SK-N-SH (cell line): ENCODE measurements at regions not wholly inside any gene's neighbourhood (a gene's known extent, or its start where the extent isn't known, plus 50 kb on each side); places are given as distances from the start of the nearest gene placed in this dataset.

Source experiments
- CTCF ChIA-PET: fragments of 300-600, 350-600 bp; formaldehyde crosslinking; extraction: SDS; loops from one replicate; lab custom pipeline; 2021; lab: Yijun Ruan, JAX
- POLR2A ChIA-PET: fragments of 350-600 bp; sonication (Branson Sonifier 250); formaldehyde crosslinking; extraction: SDS; loops from one replicate; lab custom pipeline; 2020; ENCODE audit warnings: antibody characterized with exemption, inconsistent platforms; lab: Yijun Ruan, JAX
- DNase-seq: peaks from one replicate; pipeline ENCODE4 v3.0.0; 2012
- H2AFZ ChIP-seq: fragments of 200-600 bp; sonication (generic); 2 replicates; pipeline ENCODE4 v1.8.1; 2016; ENCODE audit warnings: antibody characterized with exemption, mild to moderate bottlenecking, low read depth
- H3F3A ChIP-seq: fragments of 200-600 bp; sonication (generic); replicated peaks from 2 replicates; pipeline ENCODE3; 2016; ENCODE audit warnings: antibody characterized with exemption, mild to moderate bottlenecking; ENCODE audit not compliant: insufficient read depth
- H3K27ac ChIP-seq, 2 experiments: fragments of 200-500 bp in 1 of 2; fragments of 200-600 bp in 1 of 2; sonication (Bioruptor generic) in 1 of 2; sonication (generic), shearing (Covaris generic) in 1 of 2; 2 replicates each; pipeline versions ENCODE4 v1.5.1 to v1.6.1; 2014 to 2016; ENCODE audit warnings: low read depth in 2 of 2, inconsistent platforms in 1 of 2, low read length in 1 of 2, mild to moderate bottlenecking in 1 of 2, mixed read lengths in 1 of 2
- H3K27me3 ChIP-seq: fragments of 200-600 bp; sonication (generic), shearing (Covaris generic); 2 replicates; pipeline ENCODE4 v1.6.1; 2016; ENCODE audit warnings: mixed run types; ENCODE audit not compliant: insufficient read depth
- H3K36me3 ChIP-seq, 2 experiments: fragments of 200-500 bp in 1 of 2; fragments of 200-600 bp in 1 of 2; sonication (Bioruptor generic) in 1 of 2; sonication (generic) in 1 of 2; replicated peaks in 1 of 2; 2 replicates each; pipeline versions ENCODE3 to v1.5.1; 2014 to 2016; ENCODE audit warnings: low read length in 1 of 2, mild to moderate bottlenecking in 1 of 2; ENCODE audit not compliant: insufficient read depth in 2 of 2, control insufficient read depth in 1 of 2
- H3K4me1 ChIP-seq, 2 experiments: fragments of 200-500 bp in 1 of 2; fragments of 200-600 bp in 1 of 2; sonication (Bioruptor generic) in 1 of 2; sonication (generic), shearing (Covaris generic) in 1 of 2; 2 replicates each; pipeline versions ENCODE4 v1.5.1 to v1.6.1; 2014 to 2016; ENCODE audit warnings: low read depth in 1 of 2, low read length in 1 of 2, mixed run types in 1 of 2; ENCODE audit not compliant: insufficient read depth in 2 of 2, control insufficient read depth in 1 of 2
- H3K4me2 ChIP-seq: fragments of 200-600 bp; sonication (generic), shearing (Covaris generic); 2 replicates; pipeline ENCODE4 v1.6.1; 2017; ENCODE audit warnings: mixed run types
- H3K4me3 ChIP-seq, 2 experiments: fragments of 200-500 bp in 1 of 2; fragments of 200-600 bp in 1 of 2; sonication (Bioruptor generic) in 1 of 2; sonication (generic), shearing (Covaris generic) in 1 of 2; 2 replicates each; pipeline versions ENCODE4 v1.5.1 to v1.8.1; 2014 to 2016; ENCODE audit warnings: low read depth in 2 of 2, inconsistent platforms in 1 of 2, low read length in 1 of 2, mild to moderate bottlenecking in 1 of 2, mixed read lengths in 1 of 2, moderate library complexity in 1 of 2
- H3K79me2 ChIP-seq: fragments of 200-600 bp; sonication (generic); 2 replicates; pipeline ENCODE4 v1.8.1; 2017; ENCODE audit warnings: mild to moderate bottlenecking; ENCODE audit not compliant: insufficient read depth
- H3K9ac ChIP-seq: fragments of 200-600 bp; sonication (generic); 2 replicates; pipeline ENCODE4 v1.6.1; 2017; ENCODE audit warnings: mixed run types
- H3K9me2 ChIP-seq: fragments of 200-600 bp; sonication (generic); 2 replicates; pipeline ENCODE4 v1.6.1; 2017; ENCODE audit warnings: mixed run types
- H3K9me3 ChIP-seq: fragments of 200-600 bp; sonication (generic); 2 replicates; pipeline ENCODE4 v1.6.1; 2017; ENCODE audit warnings: mixed run types, mild to moderate bottlenecking, moderate library complexity
- H4K20me1 ChIP-seq: fragments of 200-600 bp; sonication (generic); 2 replicates; pipeline ENCODE4 v1.6.1; 2017; ENCODE audit warnings: mild to moderate bottlenecking, mixed run types; ENCODE audit not compliant: insufficient read depth
- CHD2 ChIP-seq: fragments of 150-350 bp; IDR thresholded peaks from 2 replicates; pipeline ENCODE4 v1.6.1; 2018; ENCODE audit warnings: low read length; ENCODE audit not compliant: partially characterized antibody
- CTCF ChIP-seq: fragments of 200-600 bp; sonication (generic); IDR thresholded peaks from 2 replicates; pipeline ENCODE4 v1.6.1; 2017; ENCODE audit warnings: antibody characterized with exemption, mild to moderate bottlenecking, moderate library complexity
- ELF1 ChIP-seq: IDR thresholded peaks from 2 replicates; pipeline ENCODE4 v1.4.0; 2012
- EP300 ChIP-seq, 2 experiments: IDR thresholded peaks; 2 replicates each; pipeline versions ENCODE4 v1.4.0 to v1.6.1; 2012; ENCODE audit warnings: borderline replicate concordance in 1 of 2, low read depth in 1 of 2, low read length in 1 of 2
- GABPA ChIP-seq: IDR thresholded peaks from 2 replicates; pipeline ENCODE4 v1.4.0; 2012; ENCODE audit warnings: low read depth, mild to moderate bottlenecking
- GATA2 ChIP-seq: sonication (generic); formaldehyde crosslinking; IDR thresholded peaks from 2 replicates; pipeline ENCODE4 v1.5.0; 2020; ENCODE audit warnings: mild to moderate bottlenecking, missing genetic modification reagents
- JUND ChIP-seq: IDR thresholded peaks from 2 replicates; pipeline ENCODE4 v1.4.0; 2012
- MXI1 ChIP-seq: IDR thresholded peaks from 2 replicates; pipeline ENCODE4 v1.6.1; 2012; ENCODE audit warnings: mild to moderate bottlenecking, low read depth, low read length, improper control_type of control experiment
- NFIC ChIP-seq: IDR thresholded peaks from 2 replicates; pipeline ENCODE4 v1.4.0; 2012; ENCODE audit warnings: borderline replicate concordance
- NRF1 ChIP-seq: IDR thresholded peaks from 2 replicates; pipeline ENCODE4 v1.6.1; 2012; ENCODE audit warnings: low read depth, mild to moderate bottlenecking, low read length
- RAD21 ChIP-seq: IDR thresholded peaks from 2 replicates; pipeline ENCODE4 v1.6.1; 2012; ENCODE audit warnings: mild to moderate bottlenecking, low read length
- RXRA ChIP-seq: IDR thresholded peaks from 2 replicates; pipeline ENCODE4 v1.4.0; 2012; ENCODE audit warnings: low read depth, mild to moderate bottlenecking, borderline replicate concordance
- SMC3 ChIP-seq: IDR thresholded peaks from 2 replicates; pipeline ENCODE4 v1.6.1; 2012; ENCODE audit warnings: low read depth, low read length, improper control_type of control experiment
- TAF1 ChIP-seq: IDR thresholded peaks from 2 replicates; pipeline ENCODE4 v1.6.1; 2012; ENCODE audit warnings: low read depth, mild to moderate bottlenecking, low read length, moderate library complexity, borderline replicate concordance
- TEAD4 ChIP-seq: IDR thresholded peaks from 2 replicates; pipeline ENCODE4 v1.4.0; 2012; ENCODE audit warnings: mild to moderate bottlenecking, borderline replicate concordance; ENCODE audit not compliant: insufficient read depth
- WGBS: methylation state at CpG from one replicate; pipeline ENCODE4 v1.1.6; 2017; ENCODE audit warnings: low lambda C conversion rate; 5-methylcytosine and 5-hydroxymethylcytosine counted together
- TF ChIP-seq, protein P1 (sequence below): IDR thresholded peaks from 2 replicates; pipeline ENCODE4 v1.4.0; 2012; ENCODE audit warnings: low read depth
- TF ChIP-seq, protein P2 (sequence below): IDR thresholded peaks from 2 replicates; pipeline ENCODE4 v1.4.0; 2012; ENCODE audit warnings: low read depth, borderline replicate concordance
- TF ChIP-seq, protein P3 (sequence below): fragments of 150-350 bp; IDR thresholded peaks from 2 replicates; pipeline ENCODE4 v1.6.1; 2017; ENCODE audit warnings: antibody characterized with exemption, low read length, low read depth, borderline replicate concordance
- TF ChIP-seq, protein P4 (sequence below): IDR thresholded peaks from 2 replicates; pipeline ENCODE4 v1.6.1; 2012; ENCODE audit warnings: mild to moderate bottlenecking, low read depth, low read length, moderate library complexity

GRCh38 chr21:28492127-28492526 is 500.6 kb downstream of the LTN1 start:
- Histone ChIP-seq H4K20me1 (no peaks in the 10 kb centered on the region), H3K9me3 (no peaks in the 10 kb centered on the region), H3K27ac (0 out of 4 replicates have a peak overlapping the region, but pooled peaks of 1 of the 2 experiments have one; percentile 6)
- TF ChIP-seq, protein P1, sequence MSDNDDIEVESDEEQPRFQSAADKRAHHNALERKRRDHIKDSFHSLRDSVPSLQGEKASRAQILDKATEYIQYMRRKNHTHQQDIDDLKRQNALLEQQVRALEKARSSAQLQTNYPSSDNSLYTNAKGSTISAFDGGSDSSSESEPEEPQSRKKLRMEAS: no peak
- TF ChIP-seq, protein P2, sequence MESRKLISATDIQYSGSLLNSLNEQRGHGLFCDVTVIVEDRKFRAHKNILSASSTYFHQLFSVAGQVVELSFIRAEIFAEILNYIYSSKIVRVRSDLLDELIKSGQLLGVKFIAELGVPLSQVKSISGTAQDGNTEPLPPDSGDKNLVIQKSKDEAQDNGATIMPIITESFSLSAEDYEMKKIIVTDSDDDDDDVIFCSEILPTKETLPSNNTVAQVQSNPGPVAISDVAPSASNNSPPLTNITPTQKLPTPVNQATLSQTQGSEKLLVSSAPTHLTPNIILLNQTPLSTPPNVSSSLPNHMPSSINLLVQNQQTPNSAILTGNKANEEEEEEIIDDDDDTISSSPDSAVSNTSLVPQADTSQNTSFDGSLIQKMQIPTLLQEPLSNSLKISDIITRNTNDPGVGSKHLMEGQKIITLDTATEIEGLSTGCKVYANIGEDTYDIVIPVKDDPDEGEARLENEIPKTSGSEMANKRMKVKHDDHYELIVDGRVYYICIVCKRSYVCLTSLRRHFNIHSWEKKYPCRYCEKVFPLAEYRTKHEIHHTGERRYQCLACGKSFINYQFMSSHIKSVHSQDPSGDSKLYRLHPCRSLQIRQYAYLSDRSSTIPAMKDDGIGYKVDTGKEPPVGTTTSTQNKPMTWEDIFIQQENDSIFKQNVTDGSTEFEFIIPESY: no peak
- no peak for TF ChIP-seq RAD21
- TF ChIP-seq ELF1: no peak
- TF ChIP-seq CTCF: no peak
- no peak for TF ChIP-seq EP300 (IDR thresholded peaks at IDR 0.05; ENCODE audit: borderline replicate concordance in 1 of 2, low read depth in 1 of 2, low read length in 1 of 2)
- no peak for TF ChIP-seq NFIC
- no peak for TF ChIP-seq NRF1
- no peak for TF ChIP-seq TEAD4
- TF ChIP-seq GATA2 (CRISPR knock-in tag): no peak
- no peak for TF ChIP-seq RXRA
- no peak for TF ChIP-seq MXI1
- TF ChIP-seq, protein P3, sequence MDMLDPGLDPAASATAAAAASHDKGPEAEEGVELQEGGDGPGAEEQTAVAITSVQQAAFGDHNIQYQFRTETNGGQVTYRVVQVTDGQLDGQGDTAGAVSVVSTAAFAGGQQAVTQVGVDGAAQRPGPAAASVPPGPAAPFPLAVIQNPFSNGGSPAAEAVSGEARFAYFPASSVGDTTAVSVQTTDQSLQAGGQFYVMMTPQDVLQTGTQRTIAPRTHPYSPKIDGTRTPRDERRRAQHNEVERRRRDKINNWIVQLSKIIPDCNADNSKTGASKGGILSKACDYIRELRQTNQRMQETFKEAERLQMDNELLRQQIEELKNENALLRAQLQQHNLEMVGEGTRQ: no peak
- TF ChIP-seq SMC3: no peak
- TF ChIP-seq TAF1: no peak
- TF ChIP-seq, protein P4, sequence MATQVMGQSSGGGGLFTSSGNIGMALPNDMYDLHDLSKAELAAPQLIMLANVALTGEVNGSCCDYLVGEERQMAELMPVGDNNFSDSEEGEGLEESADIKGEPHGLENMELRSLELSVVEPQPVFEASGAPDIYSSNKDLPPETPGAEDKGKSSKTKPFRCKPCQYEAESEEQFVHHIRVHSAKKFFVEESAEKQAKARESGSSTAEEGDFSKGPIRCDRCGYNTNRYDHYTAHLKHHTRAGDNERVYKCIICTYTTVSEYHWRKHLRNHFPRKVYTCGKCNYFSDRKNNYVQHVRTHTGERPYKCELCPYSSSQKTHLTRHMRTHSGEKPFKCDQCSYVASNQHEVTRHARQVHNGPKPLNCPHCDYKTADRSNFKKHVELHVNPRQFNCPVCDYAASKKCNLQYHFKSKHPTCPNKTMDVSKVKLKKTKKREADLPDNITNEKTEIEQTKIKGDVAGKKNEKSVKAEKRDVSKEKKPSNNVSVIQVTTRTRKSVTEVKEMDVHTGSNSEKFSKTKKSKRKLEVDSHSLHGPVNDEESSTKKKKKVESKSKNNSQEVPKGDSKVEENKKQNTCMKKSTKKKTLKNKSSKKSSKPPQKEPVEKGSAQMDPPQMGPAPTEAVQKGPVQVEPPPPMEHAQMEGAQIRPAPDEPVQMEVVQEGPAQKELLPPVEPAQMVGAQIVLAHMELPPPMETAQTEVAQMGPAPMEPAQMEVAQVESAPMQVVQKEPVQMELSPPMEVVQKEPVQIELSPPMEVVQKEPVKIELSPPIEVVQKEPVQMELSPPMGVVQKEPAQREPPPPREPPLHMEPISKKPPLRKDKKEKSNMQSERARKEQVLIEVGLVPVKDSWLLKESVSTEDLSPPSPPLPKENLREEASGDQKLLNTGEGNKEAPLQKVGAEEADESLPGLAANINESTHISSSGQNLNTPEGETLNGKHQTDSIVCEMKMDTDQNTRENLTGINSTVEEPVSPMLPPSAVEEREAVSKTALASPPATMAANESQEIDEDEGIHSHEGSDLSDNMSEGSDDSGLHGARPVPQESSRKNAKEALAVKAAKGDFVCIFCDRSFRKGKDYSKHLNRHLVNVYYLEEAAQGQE: no peak
- no peak for TF ChIP-seq JUND
- no peak for TF ChIP-seq CHD2
- TF ChIP-seq GABPA: no peak
- TF ChIP-seq, all 33 proteins: peak for 0
- no peaks in the 10 kb centered on the region for H3K27me3 ChIP-seq
- no peaks in the 10 kb centered on the region for H3F3A ChIP-seq
- peaks cover 0 to 2% of the 10 kb centered on the region in 2 experiments; a peak in 2 of 4 replicates for H3K4me1 ChIP-seq
- H3K9ac ChIP-seq: no peak overlapping the region
- no peak overlapping the region for H2AFZ ChIP-seq
- no peaks in the 10 kb centered on the region for H3K36me3 ChIP-seq
- no peaks in the 10 kb centered on the region for H3K9me2 ChIP-seq
- ChIA-PET CTCF (interaction anchor here (1.3 kb wide), 1 partner anchor 25 kb away, joined by 3 read pairs; no protein-coding TSS in a partner anchor), POLR2A (no interaction called here)
- no peaks in the 10 kb centered on the region for H3K79me2 ChIP-seq
- DNase-seq: no peak
- H3K4me3 ChIP-seq: no peak overlapping the region
- WGBS: 87% methylated on average over 4 of the region's 4 CpGs
- no peak overlapping the region for H3K4me2 ChIP-seq
